Activated effector memory CD4-positive, alpha-beta T cell treated with anti-CD3 and anti-CD28 coated beads, Interleukin-2, amount 50 U/mL, for 16 hours (primary cell): ENCODE measurements at regions not wholly inside any gene's neighbourhood (a gene's known extent, or its start where the extent isn't known, plus 50 kb on each side); places are given as distances from the start of the nearest gene placed in this dataset.
A peak's percentile ranks its signal among the peaks of the same experiment; 100 is the strongest.

Source experiments
- DNase-seq: peaks from one replicate; pipeline ENCODE4 v3.0.0-alpha.2; 2020

- DNase-seq: peak; percentile 60
Observed at GRCh38 chr10:131724169-131724545, 176.7 kb upstream of the PPP2R2D start.

DNA sequence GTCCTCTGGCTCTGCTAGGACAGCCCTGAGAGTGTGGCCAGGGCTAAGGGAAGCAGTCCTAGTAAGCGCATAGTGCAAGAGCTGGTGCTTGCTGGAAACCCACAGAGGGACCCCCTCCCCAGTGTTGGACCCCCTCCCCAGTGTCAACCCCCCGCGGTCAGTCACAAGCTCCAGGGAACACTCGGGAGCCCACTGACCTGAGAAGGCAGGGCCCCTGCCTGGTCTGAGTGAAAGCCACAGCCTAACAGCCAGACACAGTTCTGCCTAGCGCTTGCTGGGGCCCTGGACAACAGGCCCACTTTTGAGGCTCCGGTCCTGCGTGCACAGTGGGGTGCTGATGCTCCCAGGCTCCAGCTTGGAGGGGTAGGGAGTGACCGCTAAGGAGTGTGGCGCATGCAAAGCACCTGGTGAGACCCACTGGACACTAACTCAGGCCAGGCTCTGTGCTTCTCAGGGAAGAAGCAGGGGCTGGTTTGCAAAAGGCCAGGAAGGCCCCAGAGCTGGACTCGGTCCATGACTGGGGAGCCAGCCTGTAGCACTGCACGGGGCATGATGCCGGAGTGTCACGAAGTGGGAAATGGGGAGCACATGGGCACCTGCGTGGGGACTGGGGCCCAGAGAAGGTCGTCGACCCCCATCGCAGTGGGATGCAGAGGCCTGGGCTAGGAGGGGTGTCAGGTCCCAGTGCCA lies 175.8 kb upstream of the PPP2R2D start:
- peak; percentile 55 for DNase-seq

- peak; percentile 44 for DNase-seq
Observed at GRCh38 chr10:131725581-131726069, 175.2 kb upstream of the PPP2R2D start.

DNA sequence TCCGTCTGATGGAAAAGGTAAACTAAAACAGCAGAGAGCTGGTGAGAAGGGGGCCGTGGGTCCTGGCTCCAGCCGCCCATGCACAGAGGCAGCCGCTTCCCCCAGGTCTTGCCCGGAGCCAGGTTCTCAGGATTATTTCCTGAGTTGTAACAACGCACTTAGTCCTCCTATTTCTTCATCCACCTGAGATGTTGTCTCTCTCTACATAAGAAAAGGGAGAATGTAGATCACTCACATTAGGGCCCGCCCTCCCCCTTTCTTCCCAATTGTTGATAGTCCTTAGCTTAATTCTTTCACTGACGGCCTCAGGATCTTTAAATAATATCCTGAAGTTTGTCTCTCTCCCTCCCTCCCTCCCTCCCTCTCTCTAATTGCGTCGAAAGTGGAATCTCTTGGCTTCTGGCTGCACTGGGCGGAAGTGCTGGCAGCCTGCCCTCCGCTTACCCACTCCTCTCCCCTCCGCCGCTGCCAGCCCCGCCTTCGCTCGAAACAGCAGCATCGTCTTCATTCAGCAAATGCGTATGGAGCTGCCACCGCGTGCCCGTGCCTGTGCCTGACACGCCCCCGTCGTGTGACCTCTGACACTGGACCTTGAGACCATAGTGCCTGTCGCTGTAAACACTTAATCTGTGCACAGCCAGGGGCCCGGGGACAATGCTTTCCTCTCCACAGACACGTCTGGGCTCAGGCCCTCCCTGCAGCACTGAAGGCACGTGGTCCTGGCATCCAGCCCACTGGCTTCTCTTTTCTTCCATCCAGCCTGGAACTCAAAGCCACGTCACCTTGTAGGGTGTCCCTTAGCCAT lies 174.5 kb upstream of the PPP2R2D start:
- DNase-seq: peak; percentile 48

GRCh38 chr10:131726967-131727366 lies 173.8 kb upstream of the PPP2R2D start:
- DNase-seq: peak; percentile 51

DNA sequence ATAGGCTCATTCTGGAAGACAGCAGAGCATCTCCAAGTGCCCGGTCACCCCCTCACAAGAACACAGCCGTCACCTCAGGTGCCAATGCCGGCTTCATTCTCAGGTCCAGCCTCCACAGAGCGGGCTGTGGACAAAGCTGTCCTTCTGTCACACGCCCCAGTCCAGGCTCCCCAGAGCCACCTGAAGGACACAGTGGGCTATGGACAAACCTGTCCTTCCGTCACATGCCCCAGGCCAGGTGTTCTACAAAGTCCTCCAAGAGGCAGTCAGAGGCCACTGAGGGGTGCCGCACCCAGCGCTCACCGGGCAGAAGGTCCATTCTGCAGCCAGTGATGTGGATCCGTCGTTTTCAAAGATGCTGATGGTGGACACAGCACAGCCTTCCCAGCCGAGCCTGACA lies 173.2 kb upstream of the PPP2R2D start:
- peak; percentile 54 for DNase-seq

GRCh38 chr10:131728286-131729228 lies 172.3 kb upstream of the PPP2R2D start:
- DNase-seq: peak; percentile 43

- peak; percentile 19 for DNase-seq
Observed at GRCh38 chr10:131729361-131729760, 171.4 kb upstream of the PPP2R2D start.

GRCh38 chr10:131729938-131730660 lies 170.7 kb upstream of the PPP2R2D start:
- DNase-seq: peak; percentile 24

GRCh38 chr10:131730771-131731497 lies 169.9 kb upstream of the PPP2R2D start:
- DNase-seq: peak; percentile 46

DNA sequence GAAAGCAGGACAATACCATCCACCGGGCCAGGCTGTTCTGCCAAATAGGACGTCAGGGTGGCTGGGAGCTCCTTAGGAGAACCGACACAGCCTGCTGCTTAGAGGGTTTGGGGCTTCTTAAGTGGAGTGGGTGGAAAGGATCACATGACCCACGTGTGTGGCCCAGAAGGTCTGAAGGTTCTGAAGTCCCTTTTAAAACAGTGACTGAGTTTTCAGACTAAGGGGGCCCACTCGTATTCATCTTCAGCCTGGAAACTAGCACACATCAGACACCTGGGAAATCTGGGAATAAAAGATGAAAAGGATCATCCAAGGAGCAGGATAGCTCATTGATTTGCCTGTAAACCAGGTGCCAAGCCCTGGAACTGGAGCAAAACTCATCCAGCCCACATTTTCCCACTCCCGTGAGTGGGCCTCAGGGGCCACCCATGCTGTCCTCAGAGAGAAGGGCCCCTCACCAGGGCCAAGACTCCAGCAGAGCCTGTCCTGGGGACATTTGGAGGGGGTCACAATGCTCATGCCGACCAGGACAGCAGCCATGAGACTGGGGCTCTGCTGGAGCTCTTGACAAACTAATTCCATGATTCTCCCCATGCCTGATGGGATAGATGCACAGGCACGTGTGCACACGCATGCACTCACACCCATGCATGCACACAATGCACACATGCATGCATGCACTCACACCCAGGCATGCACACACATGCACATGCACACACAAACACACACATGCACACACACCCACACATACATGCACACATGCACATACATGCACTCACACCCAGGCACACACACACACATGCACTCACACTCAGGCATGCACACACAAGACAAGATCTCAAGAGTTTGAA lies 168.8 kb upstream of the PPP2R2D start:
- DNase-seq: peak; percentile 17

DNA sequence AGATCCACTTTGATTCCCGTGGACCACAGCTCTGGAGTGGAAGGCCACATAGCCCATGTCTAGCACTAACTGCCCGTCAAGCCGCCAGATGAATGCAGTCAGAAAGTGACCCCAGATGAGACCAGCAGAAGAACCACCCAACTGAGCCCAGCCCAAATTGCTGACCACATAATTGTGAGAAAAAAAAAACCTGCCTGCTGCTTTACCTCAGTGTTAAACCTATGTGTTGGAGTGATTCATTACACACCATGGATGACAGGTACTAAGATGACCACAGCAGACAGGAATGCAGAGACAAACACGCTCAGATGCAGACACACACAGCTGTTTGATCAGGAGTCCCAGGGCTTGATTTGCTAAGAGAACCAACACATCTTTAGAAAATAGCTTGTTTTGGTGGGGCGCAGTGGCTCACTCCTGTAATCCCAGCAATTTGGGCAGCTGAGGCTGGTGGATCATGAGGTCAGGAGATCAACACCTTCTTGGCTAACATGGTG lies 168.1 kb upstream of the PPP2R2D start:
- peak; percentile 37 for DNase-seq

GRCh38 chr10:131733596-131733995 lies 167.2 kb upstream of the PPP2R2D start:
- peak; percentile 57 for DNase-seq

- DNase-seq: no peak
Observed at GRCh38 chr10:131735577-131735976, 165.2 kb upstream of the PPP2R2D start.

GRCh38 chr10:131736321-131736980 lies 164.4 kb upstream of the PPP2R2D start:
- no peak for DNase-seq

DNA sequence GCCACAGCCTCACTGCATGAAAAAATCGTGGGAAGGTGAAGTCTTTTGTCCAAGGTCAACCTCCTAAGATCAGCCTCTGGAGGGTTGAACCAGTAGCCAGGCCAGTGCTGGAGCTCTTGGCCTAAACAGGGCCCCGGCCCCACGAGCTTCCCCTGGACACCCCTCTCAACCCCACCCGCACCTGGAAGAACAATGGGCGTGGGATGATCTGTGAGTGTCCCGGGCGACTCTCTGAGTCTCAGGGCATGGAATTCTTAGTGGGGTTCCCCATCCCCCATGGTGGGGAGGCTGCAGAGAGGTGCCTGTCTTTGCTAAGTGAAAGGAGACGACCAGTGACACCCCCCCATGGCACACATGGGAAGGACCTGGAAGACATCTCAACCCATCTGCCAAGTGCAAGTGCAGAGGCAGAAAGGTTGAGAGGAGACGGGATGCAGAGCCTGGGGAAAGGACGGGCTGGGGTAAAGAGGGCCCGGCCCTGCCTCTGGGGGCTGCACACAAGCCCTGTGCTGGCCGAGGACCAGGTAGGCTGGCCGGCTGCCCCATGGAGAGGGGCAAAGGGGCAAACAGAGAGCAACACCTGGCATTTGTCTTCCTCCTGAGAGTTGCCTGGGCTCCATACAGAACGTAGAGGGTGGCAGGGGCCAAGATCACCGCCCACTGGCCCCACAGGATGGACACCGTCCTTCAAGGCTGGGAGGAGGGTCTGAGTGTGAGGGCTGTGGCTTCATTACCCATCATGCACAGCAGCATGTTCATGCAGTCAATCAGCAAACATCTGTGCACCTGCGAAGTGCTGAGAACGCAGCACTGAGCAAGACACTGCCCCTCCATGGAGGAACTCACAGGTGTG lies 163.0 kb upstream of the PPP2R2D start:
- DNase-seq: no peak

DNA sequence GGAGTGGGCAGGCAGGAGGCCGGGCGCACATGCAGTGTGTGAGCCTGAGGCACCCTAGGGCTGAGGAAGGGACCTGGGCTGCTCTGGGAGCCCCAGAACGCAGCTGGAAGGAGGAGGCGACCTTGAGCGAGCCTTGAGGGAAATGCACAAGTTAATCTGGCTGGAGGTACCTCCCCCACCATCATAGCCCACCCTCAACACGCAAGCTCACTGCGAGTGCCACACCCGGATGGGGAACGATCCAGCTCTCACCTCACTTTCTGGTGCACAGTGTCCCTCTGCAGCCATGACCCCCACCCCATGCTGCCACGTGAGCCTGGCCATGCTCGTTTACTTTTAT lies 162.4 kb upstream of the PPP2R2D start:
- DNase-seq: no peak

- no peak for DNase-seq
Observed at GRCh38 chr10:131739206-131739605, 161.6 kb upstream of the PPP2R2D start.

GRCh38 chr10:131742500-131742951 lies 158.3 kb upstream of the PPP2R2D start:
- DNase-seq: peak; percentile 27
